ENCODE measurements at regions not wholly inside any gene's neighbourhood (a gene's known extent, or its start where the extent isn't known, plus 50 kb on each side); places are given as distances from the start of the nearest gene placed in this dataset.
"Not testable (repeated sequence)": the region's sequence is repeated elsewhere in the genome, so short reads cannot be mapped to it uniquely, and the experiment has no call there.

DNA sequence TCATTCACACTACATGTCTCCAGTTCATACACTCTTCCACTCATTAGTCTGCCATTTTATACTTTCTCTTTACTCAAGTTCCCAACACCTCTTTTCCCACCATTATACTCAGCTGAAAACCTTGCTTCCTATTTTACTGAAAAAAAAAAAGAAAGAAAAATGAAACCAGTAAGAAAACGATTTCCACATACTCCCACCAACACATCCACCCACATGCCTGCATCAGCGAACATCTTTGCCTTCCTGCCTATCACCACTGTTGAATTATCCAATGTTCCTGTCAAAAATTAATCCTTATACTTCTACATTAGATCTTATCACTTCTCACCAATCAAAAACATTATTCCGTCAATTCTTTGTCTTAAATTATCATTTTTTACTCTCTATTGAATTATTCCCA, 188.1 kb upstream of the FAM241A start:
- Mint-ChIP-seq H3K4me1 (no peaks in the 10 kb centered on the region), H3K27me3 (ENCODE audit: low read depth) (no peaks in the 10 kb centered on the region), H3K4me3 (no peak overlapping the region), H3K9me3 (no peaks in the 10 kb centered on the region), H3K27ac (no peak overlapping the region), H3K36me3 (no peaks in the 10 kb centered on the region)
- TF ChIP-seq CTCF (IDR thresholded peaks at IDR 0.05; ENCODE audit: unreplicated experiment), result no peak
- no peak for DNase-seq (ENCODE audit: low spot score in 2 of 2, unreplicated experiment in 2 of 2)

GRCh38 chr4:111957997-111958396, 187.3 kb upstream of the FAM241A start:
- Mint-ChIP-seq H3K36me3 (no peaks in the 10 kb centered on the region), H3K27me3 (ENCODE audit: low read depth) (no peaks in the 10 kb centered on the region), H3K4me1 (no peaks in the 10 kb centered on the region), H3K9me3 (no peaks in the 10 kb centered on the region), H3K27ac (no peak overlapping the region), H3K4me3 (no peak overlapping the region)
- TF ChIP-seq CTCF (IDR thresholded peaks at IDR 0.05; ENCODE audit: unreplicated experiment), result no peak
- DNase-seq (ENCODE audit: low spot score in 2 of 2, unreplicated experiment in 2 of 2), result no peak

DNA sequence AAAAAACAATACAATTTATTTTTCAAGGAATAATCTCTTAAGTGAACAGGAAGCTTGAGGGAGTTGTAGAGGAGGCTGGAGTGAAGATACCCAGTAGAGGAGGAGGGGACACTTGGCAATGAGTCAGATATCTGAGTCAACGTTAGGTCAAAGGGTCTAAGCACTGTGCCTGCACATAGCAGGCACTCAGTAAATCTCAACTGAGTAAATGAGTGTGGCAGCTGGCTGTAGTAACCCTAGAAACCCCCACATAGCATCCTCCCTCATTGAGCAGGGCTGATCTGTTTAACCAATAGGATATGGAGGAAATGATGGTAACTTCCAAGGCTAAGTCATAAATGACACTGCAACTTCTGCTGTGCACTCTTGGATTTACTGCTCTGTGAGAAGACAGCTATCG, 186.0 kb upstream of the FAM241A start:
- Mint-ChIP-seq H3K27me3 (ENCODE audit: low read depth) (no peaks in the 10 kb centered on the region), H3K9me3 (no peaks in the 10 kb centered on the region), H3K36me3 (no peaks in the 10 kb centered on the region), H3K4me3 (no peak overlapping the region), H3K27ac (no peak overlapping the region), H3K4me1 (peaks cover 2% of the 10 kb centered on the region)
- DNase-seq (ENCODE audit: low spot score in 2 of 2, unreplicated experiment in 2 of 2), result no peak
- no peak for TF ChIP-seq CTCF (IDR thresholded peaks at IDR 0.05; ENCODE audit: unreplicated experiment)

DNA sequence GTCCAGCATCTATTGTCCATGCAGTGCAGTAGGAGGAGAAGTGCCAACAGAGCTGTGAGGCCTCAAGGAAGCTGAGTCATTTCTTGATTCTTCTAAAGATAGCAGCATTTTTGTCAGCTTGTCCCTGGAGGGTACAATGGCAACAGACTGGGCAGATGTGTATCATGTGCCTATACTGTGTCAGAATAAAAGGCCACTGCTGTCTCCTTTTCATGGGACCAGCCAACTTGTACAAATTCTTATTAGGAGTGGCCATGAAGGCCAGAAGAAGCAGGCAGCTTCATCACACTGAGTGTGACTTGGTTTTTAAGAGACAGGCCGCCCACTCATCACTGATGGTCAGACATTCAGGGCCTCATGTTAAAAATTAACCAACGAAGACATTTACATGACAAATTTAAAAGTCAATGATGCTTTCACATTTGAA, 185.0 kb upstream of the FAM241A start:
- Mint-ChIP-seq H3K9me3 (no peaks in the 10 kb centered on the region), H3K27ac (no peak overlapping the region), H3K27me3 (ENCODE audit: low read depth) (no peaks in the 10 kb centered on the region), H3K36me3 (no peaks in the 10 kb centered on the region), H3K4me3 (no peak overlapping the region), H3K4me1 (peaks cover 2% of the 10 kb centered on the region)
- DNase-seq (ENCODE audit: low spot score in 2 of 2, unreplicated experiment in 2 of 2), result no peak
- TF ChIP-seq CTCF (IDR thresholded peaks at IDR 0.05; ENCODE audit: unreplicated experiment), result no peak

DNA sequence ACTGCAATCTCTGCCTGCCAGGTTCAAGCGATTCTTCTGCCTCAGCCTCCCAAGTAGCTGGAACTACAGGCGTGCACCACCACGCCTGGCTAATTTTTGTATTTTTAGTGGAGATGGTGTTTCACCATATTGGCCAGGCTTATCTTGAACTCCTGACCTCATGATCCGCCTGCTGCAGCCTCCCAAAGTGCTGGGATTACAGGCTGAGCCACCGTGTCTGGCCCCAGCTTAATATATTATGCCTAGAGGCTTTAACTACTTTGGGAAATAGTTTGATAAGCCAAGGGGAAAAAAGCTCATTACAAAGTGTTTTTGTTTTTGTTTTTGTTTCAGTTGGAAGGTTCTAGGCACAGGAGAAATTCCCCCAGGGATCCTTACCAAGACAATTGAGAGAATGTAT, 184.2 kb upstream of the FAM241A start:
- H3K27me3 Mint-ChIP-seq (ENCODE audit: low read depth); H3K9me3 Mint-ChIP-seq; H3K27ac Mint-ChIP-seq; H3K4me1 Mint-ChIP-seq; DNase-seq (ENCODE audit: low spot score in 2 of 2, unreplicated experiment in 2 of 2); H3K36me3 Mint-ChIP-seq; H3K4me3 Mint-ChIP-seq: not testable (repeated sequence)

- H3K27ac Mint-ChIP-seq, result no peak overlapping the region
- no peak overlapping the region for H3K4me3 Mint-ChIP-seq
- no peaks in the 10 kb centered on the region for H3K27me3 Mint-ChIP-seq (ENCODE audit: low read depth)
- no peak for TF ChIP-seq CTCF (IDR thresholded peaks at IDR 0.05; ENCODE audit: unreplicated experiment)
- no peak for DNase-seq (ENCODE audit: low spot score in 2 of 2, unreplicated experiment in 2 of 2)
- H3K36me3 Mint-ChIP-seq, result no peaks in the 10 kb centered on the region
- peaks cover 2% of the 10 kb centered on the region for H3K4me1 Mint-ChIP-seq
- no peaks in the 10 kb centered on the region for H3K9me3 Mint-ChIP-seq
Measured at GRCh38 chr4:111961809-111962208, 183.4 kb upstream of the FAM241A start.
